ENCODE measurements at regions not wholly inside any gene's neighbourhood (a gene's known extent, or its start where the extent isn't known, plus 50 kb on each side); places are given as distances from the start of the nearest gene placed in this dataset.

DNA sequence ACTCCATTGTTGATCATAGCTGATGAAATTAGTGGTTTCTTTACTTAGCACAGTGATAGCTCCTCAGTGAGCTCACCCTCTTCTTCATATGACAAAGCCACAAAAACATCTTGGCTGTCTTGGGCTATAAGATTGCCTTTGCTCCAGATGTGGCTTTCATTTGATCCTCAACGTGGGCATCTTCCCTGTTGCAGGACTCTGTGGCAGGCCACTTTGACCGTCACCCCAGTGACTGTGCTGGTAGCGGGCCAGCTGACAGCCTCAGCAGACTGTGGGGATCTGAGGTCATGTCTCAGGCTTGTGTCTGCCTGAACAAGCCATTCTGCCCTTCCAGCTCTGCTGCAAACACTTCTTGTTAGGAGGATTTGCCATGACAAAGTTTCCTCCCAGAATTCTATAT is 422.2 kb downstream of the NR2F1-AS1 start:
- no peak for DNase-seq

- DNase-seq = no peak
These were observed 424.5 kb downstream of the NR2F1-AS1 start for GRCh38 chr5:93156566-93156965.

DNA sequence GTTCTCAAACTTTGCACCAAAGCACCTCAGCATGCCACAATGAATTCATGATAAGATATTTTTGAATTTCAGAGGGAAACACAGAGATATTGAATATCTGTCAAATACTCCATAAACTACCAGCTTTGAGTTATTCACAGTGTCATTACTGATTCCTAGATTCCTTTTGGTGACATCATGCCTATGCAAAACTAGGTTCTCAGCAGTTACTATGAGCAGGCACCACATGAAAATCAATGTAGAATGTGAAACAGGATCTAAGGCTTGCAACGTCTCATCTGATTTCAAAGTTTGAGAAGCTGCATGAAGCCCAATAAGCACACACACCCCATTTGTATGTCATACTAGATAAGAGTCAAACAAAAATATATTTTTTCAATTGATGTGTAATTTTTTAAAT is 426.5 kb downstream of the NR2F1-AS1 start:
- DNase-seq = no peak

DNA sequence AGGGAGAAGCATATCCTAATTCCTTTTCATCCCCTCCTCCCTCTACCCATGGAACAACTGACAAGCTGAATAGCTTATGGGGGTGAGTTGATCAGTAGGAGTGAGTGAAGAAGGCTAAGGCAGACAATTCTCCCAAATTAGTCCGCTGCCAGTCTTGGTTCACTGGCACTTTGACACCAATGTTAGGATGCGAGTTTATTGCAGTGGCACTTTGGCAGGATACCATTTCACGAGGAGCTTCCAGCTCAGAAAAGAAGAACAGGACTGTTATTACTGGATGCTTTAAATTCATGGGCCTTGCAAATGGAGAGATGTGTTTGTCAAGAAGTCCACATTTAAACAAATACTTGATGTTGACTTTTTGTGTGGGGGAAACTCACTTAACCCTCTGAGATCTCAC is 427.6 kb downstream of the NR2F1-AS1 start:
- DNase-seq = no peak

DNA sequence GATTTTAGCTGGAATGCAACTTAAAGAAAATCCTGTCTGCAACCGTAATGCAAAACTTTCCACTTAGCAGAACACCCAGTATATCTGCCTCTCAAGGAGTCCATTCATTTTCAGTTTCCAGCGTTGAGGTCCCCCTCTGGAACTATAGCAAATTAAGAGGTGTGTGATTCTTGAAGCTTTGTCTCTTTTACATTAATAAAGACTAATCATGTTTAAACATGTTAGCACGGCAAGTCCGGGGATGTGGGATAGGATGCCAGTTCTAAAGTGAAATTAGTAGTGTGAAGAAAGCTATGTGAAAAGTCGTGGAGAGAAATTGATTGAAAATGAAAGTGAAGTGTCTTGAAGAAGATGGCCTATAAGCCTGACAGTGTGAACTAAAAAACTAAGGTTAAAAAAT is 429.1 kb downstream of the NR2F1-AS1 start:
- no peak for DNase-seq

GRCh38 chr5:93151121-93151520 is 429.9 kb downstream of the NR2F1-AS1 start:
- no peak for DNase-seq

DNA sequence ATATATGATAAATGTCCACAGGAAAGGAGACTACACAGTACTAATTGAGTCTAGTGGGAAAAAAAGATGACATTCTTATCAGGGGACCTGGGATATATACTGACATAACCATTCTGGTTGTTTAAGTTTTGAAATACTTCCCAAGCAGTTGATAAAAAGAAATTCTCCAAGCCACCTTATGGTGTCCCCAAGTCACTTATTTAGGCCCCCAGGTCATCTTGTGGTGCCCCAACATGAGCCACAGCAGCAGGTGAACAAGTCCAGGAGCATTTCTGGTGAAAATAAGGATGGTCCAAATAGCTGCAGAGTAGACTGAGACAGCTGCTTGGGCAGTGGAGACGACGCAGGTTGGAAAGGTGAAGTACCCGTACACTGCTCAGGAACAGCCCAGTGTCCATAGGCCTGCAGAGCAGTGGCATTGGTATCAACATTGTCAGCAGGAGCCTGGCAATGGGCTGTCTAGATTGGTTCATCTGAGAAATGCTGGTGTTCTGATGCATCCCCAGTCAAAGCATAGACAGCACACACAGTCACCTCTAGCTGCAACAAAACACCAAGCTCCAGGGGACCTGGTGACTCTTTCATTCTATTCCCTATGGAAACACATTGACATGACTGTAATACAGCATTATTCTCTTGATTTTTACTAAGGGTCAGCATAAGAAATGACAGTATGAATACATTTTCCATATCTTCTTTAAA is 430.6 kb downstream of the NR2F1-AS1 start:
- no peak for DNase-seq

DNA sequence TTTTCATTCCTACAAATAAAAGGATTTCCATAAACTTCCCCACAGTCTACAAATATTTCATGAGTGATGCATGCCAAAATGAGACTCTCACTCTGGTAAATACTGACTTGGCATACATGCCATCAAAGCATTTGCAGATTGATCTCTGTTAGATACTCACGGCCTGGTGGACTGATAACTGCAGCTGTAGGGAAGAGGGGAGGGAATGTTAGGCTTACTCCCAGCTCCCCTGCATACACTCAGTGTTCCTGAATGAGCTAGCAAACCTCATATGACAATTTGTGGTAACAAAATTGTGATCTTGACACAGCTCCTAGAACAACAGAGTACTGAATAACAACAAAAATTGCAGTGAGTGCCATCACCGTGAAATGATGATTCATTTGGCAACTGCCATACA is 435.3 kb downstream of the NR2F1-AS1 start:
- DNase-seq = no peak

DNA sequence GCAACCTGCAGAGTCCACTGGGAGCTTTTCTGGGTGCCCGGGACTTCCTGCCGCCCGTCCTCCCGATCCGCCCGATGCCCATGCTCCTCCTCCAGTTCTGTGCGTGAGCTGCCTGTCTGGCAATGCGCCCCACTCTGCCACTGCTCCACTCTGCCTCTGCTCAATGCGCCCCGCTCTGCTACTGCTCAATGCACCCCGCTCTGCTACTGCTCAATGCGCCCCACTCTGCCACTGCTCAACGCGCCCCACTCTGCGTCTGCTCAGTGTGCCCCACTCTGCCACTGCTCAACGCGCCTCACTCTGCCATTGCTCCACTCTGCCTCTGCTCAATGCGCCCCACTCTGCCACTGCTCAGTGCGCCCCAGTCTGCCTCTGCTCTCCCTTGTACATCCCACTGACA is 436.0 kb downstream of the NR2F1-AS1 start:
- DNase-seq = no peak

DNA sequence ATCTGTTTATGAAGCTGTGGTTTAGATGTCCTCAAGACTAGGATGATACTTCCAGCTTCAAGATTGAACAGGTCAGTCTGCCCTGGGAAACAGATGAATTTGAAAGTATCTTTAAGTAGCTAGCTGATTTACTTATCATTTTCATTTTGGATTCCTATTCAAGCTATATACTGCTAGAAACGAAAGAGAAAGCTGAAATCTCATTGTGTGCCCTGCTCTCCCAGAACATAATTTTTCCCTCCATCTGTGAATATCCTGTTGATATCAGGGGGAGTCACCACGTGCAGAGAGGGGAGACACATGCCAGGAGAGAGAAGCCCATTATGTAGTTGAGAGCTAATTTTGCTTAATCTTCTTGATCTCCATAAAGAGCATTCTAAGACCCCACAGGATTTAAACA is 439.1 kb downstream of the NR2F1-AS1 start:
- no peak for DNase-seq

- no peak for DNase-seq
These were observed 450.2 kb downstream of the NR2F1-AS1 start for GRCh38 chr5:93130624-93131490.

- DNase-seq = no peak
These were observed 454.4 kb downstream of the NR2F1-AS1 start for GRCh38 chr5:93126634-93127033.

GRCh38 chr5:93123127-93123526 is 457.9 kb downstream of the NR2F1-AS1 start:
- DNase-seq = no peak

DNA sequence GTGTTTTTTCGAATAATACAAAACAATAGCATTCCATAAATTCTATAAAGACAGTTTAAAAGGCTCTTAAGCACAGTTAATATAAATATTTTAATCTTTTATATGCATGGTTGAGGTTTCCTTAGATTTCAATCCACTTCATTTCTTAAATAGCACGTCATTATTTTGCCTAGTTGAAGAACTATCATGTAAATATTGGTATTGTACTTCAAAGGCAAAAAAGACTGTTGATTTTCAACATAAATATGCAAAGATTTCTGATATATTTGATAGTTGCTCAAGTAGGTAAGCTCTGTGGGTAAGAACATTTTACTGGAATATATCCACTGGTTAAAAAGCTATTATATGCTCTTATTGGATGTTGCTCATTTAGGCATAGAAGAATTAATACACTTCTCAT is 458.6 kb downstream of the NR2F1-AS1 start:
- no peak for DNase-seq

GRCh38 chr5:93120771-93121170 is 460.2 kb downstream of the NR2F1-AS1 start:
- DNase-seq = no peak

GRCh38 chr5:93120051-93120450 is 461.0 kb downstream of the NR2F1-AS1 start:
- no peak for DNase-seq

GRCh38 chr5:93117751-93118531 is 463.1 kb downstream of the NR2F1-AS1 start:
- no peak for DNase-seq

DNA sequence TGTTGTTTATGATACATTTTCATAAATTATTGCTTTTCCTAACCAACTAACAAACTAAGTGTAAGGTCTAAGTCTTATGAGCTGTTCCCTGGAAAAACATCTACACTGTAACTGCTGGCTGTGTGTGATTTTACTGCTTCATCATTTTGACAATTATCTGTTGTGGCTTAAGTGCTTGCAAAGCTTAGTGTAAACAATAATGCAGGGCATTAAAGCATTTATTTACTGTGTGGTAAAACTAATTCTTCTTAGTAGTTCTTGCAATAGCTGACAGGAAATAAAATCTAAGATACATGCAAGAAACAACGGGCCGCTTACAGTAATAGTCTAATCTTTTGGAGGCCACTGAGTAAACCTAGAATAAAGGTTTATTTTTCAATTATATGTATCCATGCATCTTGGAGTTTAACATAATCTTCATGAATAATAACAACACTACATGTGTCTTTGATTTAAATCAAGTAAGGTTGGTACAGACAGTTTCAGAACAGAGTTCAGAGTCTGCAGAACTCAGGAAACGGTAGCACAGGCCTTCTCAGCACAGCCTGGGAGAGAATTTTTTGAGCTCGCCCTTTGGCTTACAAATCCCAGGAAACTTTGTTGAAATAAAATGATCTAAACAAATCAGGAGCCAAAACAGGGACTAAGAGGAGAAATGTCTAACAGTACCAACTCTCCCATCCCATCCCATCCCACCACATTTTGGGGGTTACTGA is 473.1 kb downstream of the NR2F1-AS1 start:
- no peak for DNase-seq

- no peak for DNase-seq
These were observed 473.9 kb downstream of the NR2F1-AS1 start for GRCh38 chr5:93107141-93107540.

DNA sequence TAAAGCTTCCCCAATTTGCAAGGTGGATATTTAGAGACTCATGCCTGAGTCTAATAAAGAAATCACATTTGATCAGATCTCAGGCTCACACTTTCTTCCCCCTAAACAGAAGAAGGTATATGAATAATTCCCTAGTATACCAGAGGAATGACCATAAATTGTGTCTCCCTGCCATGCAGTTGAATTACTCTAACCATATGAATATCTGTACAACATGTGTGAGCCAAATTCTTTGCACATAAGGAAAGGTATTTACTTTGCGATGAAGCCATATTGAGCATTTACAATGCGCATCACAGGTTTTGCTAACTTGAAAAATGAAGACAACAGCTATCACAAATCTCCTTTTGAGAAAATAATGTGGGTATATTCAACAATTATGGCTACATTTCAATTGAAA is 479.4 kb downstream of the NR2F1-AS1 start:
- no peak for DNase-seq

GRCh38 chr5:93100976-93101375 is 480.0 kb downstream of the NR2F1-AS1 start:
- no peak for DNase-seq

GRCh38 chr5:93100428-93100827 is 480.6 kb downstream of the NR2F1-AS1 start:
- DNase-seq = no peak

DNA sequence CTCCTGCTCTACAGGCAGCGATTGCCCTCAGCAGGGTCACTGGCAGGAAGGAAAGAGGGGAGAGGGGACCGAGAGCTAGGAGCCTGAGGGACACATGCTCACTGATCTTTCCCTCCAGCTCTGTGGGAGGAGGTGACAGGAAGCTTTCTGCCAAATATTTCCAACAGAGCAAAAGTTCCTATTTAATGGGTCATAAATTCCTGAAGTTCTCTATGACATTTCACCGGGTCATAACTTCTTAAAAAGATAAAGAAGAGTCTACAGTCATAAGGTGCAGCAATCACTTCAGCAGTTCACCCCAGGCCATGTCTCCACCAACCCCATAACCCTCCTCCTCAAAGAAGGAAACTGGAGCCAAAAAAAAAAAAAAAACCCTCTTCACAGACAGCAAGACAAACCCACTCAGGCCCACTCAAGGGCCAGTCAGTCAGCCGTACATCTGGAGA is 481.1 kb downstream of the NR2F1-AS1 start:
- DNase-seq = no peak
